ENCODE measurements at regions not wholly inside any gene's neighbourhood (a gene's known extent, or its start where the extent isn't known, plus 50 kb on each side); places are given as distances from the start of the nearest gene placed in this dataset.
"Not testable (repeated sequence)": the region's sequence is repeated elsewhere in the genome, so short reads cannot be mapped to it uniquely, and the experiment has no call there.

GRCh38 chr2:152273732-152274260, 61.2 kb upstream of the FMNL2 start:
- not testable (repeated sequence) for H3K27ac ChIP-seq (replicated peaks; ENCODE audit: low read length); H3K14ac ChIP-seq (ENCODE audit: low read length); H2AK5ac ChIP-seq (ENCODE audit: low read depth, low read length); H3K4me1 ChIP-seq (ENCODE audit: control insufficient read depth in 2 of 2, insufficient read depth in 1 of 2, low read depth in 1 of 2, low read length in 2 of 2); H3K18ac ChIP-seq (ENCODE audit: low read length); H3K4me2 ChIP-seq (ENCODE audit: insufficient read depth, low read length, poor library complexity, severe bottlenecking); H2AFZ ChIP-seq (ENCODE audit: low read length); H3K79me1 ChIP-seq (ENCODE audit: low read depth, low read length); H2BK12ac ChIP-seq (ENCODE audit: low read length); H2BK5ac ChIP-seq (ENCODE audit: low read length); H3K9me3 ChIP-seq (replicated peaks in 1 of 2; ENCODE audit: control insufficient read depth in 2 of 2, insufficient read depth in 1 of 2, low read depth in 1 of 2, low read length in 2 of 2); H3K27me3 ChIP-seq (ENCODE audit: control insufficient read depth in 3 of 3, insufficient read depth in 3 of 3, low read depth in 1 of 3, low read length in 3 of 3); H3K4me3 ChIP-seq (ENCODE audit: low read length in 2 of 2); H2BK15ac ChIP-seq (ENCODE audit: low read length); DNase-seq (ENCODE audit: low spot score); H3K36me3 ChIP-seq (replicated peaks in 1 of 2; ENCODE audit: control insufficient read depth in 2 of 2, insufficient read depth in 2 of 2, low read length in 2 of 2); H4K91ac ChIP-seq (ENCODE audit: low read depth, low read length, poor library complexity); H3K23ac ChIP-seq (ENCODE audit: low read depth, low read length, poor library complexity); H3K9ac ChIP-seq (ENCODE audit: low read depth, low read length, poor library complexity); H2BK120ac ChIP-seq (ENCODE audit: low read depth, low read length); H4K8ac ChIP-seq (ENCODE audit: low read depth, low read length); H3K4ac ChIP-seq (ENCODE audit: low read length)
- WGBS, 2 donors (ENCODE audit: extremely low coverage in 2 of 2, insufficient read length in 2 of 2, insufficient replicate concordance in 1 of 2) = no CpG with 5 or more reads among the region's 2 CpGs

- not testable (repeated sequence) for H2BK5ac ChIP-seq (ENCODE audit: low read length); H3K79me1 ChIP-seq (ENCODE audit: low read depth, low read length); H3K27me3 ChIP-seq (ENCODE audit: control insufficient read depth in 3 of 3, insufficient read depth in 3 of 3, low read depth in 1 of 3, low read length in 3 of 3); H4K91ac ChIP-seq (ENCODE audit: low read depth, low read length, poor library complexity); H3K4me3 ChIP-seq (ENCODE audit: low read length in 2 of 2); H2AFZ ChIP-seq (ENCODE audit: low read length); H3K4me2 ChIP-seq (ENCODE audit: insufficient read depth, low read length, poor library complexity, severe bottlenecking); H2BK12ac ChIP-seq (ENCODE audit: low read length); H2BK120ac ChIP-seq (ENCODE audit: low read depth, low read length); DNase-seq (ENCODE audit: low spot score); H4K8ac ChIP-seq (ENCODE audit: low read depth, low read length); H3K36me3 ChIP-seq (replicated peaks in 1 of 2; ENCODE audit: control insufficient read depth in 2 of 2, insufficient read depth in 2 of 2, low read length in 2 of 2); H2BK15ac ChIP-seq (ENCODE audit: low read length); H3K4ac ChIP-seq (ENCODE audit: low read length); H3K9ac ChIP-seq (ENCODE audit: low read depth, low read length, poor library complexity); H2AK5ac ChIP-seq (ENCODE audit: low read depth, low read length); H3K27ac ChIP-seq (replicated peaks; ENCODE audit: low read length); H3K23ac ChIP-seq (ENCODE audit: low read depth, low read length, poor library complexity); H3K4me1 ChIP-seq (ENCODE audit: control insufficient read depth in 2 of 2, insufficient read depth in 1 of 2, low read depth in 1 of 2, low read length in 2 of 2); H3K14ac ChIP-seq (ENCODE audit: low read length); H3K18ac ChIP-seq (ENCODE audit: low read length)
- WGBS, 2 donors (ENCODE audit: extremely low coverage in 2 of 2, insufficient read length in 2 of 2, insufficient replicate concordance in 1 of 2) = no CpG with 5 or more reads among the region's 6 CpGs
- H3K9me3 ChIP-seq (replicated peaks in 1 of 2; ENCODE audit: control insufficient read depth in 2 of 2, insufficient read depth in 1 of 2, low read depth in 1 of 2, low read length in 2 of 2) = peaks cover 6 to 12% of the 10 kb centered on the region in 2 donors
These were observed 57.1 kb upstream of the FMNL2 start for GRCh38 chr2:152277896-152278295.

- no peaks in the 10 kb centered on the region for H3K79me1 ChIP-seq (ENCODE audit: low read depth, low read length)
- no peak overlapping the region for H3K9ac ChIP-seq (ENCODE audit: low read depth, low read length, poor library complexity)
- H2BK5ac ChIP-seq (ENCODE audit: low read length) = no peak overlapping the region
- H3K23ac ChIP-seq (ENCODE audit: low read depth, low read length, poor library complexity) = no peak overlapping the region
- no peaks in the 10 kb centered on the region for H3K36me3 ChIP-seq (replicated peaks in 1 of 2; ENCODE audit: control insufficient read depth in 2 of 2, insufficient read depth in 2 of 2, low read length in 2 of 2)
- no peak overlapping the region for H2BK120ac ChIP-seq (ENCODE audit: low read depth, low read length)
- WGBS, 2 donors (ENCODE audit: extremely low coverage in 2 of 2, insufficient read length in 2 of 2, insufficient replicate concordance in 1 of 2) = no CpG with 5 or more reads among the region's 5 CpGs
- no peak overlapping the region for H3K4me3 ChIP-seq (ENCODE audit: low read length in 2 of 2)
- H3K27me3 ChIP-seq (ENCODE audit: control insufficient read depth in 3 of 3, insufficient read depth in 3 of 3, low read depth in 1 of 3, low read length in 3 of 3) = peaks cover 0 to 3% (median 0%) of the 10 kb centered on the region in 3 experiments
- no peak overlapping the region for H3K14ac ChIP-seq (ENCODE audit: low read length)
- no peak for DNase-seq (ENCODE audit: low spot score)
- H4K8ac ChIP-seq (ENCODE audit: low read depth, low read length) = no peak overlapping the region
- H3K27ac ChIP-seq (replicated peaks; ENCODE audit: low read length) = no peak overlapping the region
- no peak overlapping the region for H2AFZ ChIP-seq (ENCODE audit: low read length)
- H4K91ac ChIP-seq (ENCODE audit: low read depth, low read length, poor library complexity) = no peak overlapping the region
- H3K4me1 ChIP-seq (ENCODE audit: control insufficient read depth in 2 of 2, insufficient read depth in 1 of 2, low read depth in 1 of 2, low read length in 2 of 2) = no peaks in the 10 kb centered on the region
- no peak overlapping the region for H3K18ac ChIP-seq (ENCODE audit: low read length)
- H3K4ac ChIP-seq (ENCODE audit: low read length) = no peak overlapping the region
- no peak overlapping the region for H3K4me2 ChIP-seq (ENCODE audit: insufficient read depth, low read length, poor library complexity, severe bottlenecking)
- no peak overlapping the region for H2BK12ac ChIP-seq (ENCODE audit: low read length)
- peaks cover 2 to 7% of the 10 kb centered on the region in 2 donors for H3K9me3 ChIP-seq (replicated peaks in 1 of 2; ENCODE audit: control insufficient read depth in 2 of 2, insufficient read depth in 1 of 2, low read depth in 1 of 2, low read length in 2 of 2)
- H2BK15ac ChIP-seq (ENCODE audit: low read length) = no peak overlapping the region
- H2AK5ac ChIP-seq (ENCODE audit: low read depth, low read length) = no peak overlapping the region
These were observed 56.4 kb upstream of the FMNL2 start for GRCh38 chr2:152278526-152278925.

- not testable (repeated sequence) for H2AFZ ChIP-seq (ENCODE audit: low read length); H3K9me3 ChIP-seq (replicated peaks in 1 of 2; ENCODE audit: control insufficient read depth in 2 of 2, insufficient read depth in 1 of 2, low read depth in 1 of 2, low read length in 2 of 2); H4K8ac ChIP-seq (ENCODE audit: low read depth, low read length); H3K79me1 ChIP-seq (ENCODE audit: low read depth, low read length); H3K4me3 ChIP-seq (ENCODE audit: low read length in 2 of 2); H4K91ac ChIP-seq (ENCODE audit: low read depth, low read length, poor library complexity); H3K36me3 ChIP-seq (replicated peaks in 1 of 2; ENCODE audit: control insufficient read depth in 2 of 2, insufficient read depth in 2 of 2, low read length in 2 of 2); H2BK15ac ChIP-seq (ENCODE audit: low read length); H2BK5ac ChIP-seq (ENCODE audit: low read length); H2BK12ac ChIP-seq (ENCODE audit: low read length); H3K27ac ChIP-seq (replicated peaks; ENCODE audit: low read length); H3K9ac ChIP-seq (ENCODE audit: low read depth, low read length, poor library complexity); H3K4me2 ChIP-seq (ENCODE audit: insufficient read depth, low read length, poor library complexity, severe bottlenecking); H2AK5ac ChIP-seq (ENCODE audit: low read depth, low read length); H3K4ac ChIP-seq (ENCODE audit: low read length); DNase-seq (ENCODE audit: low spot score); H3K23ac ChIP-seq (ENCODE audit: low read depth, low read length, poor library complexity); H3K18ac ChIP-seq (ENCODE audit: low read length); H3K27me3 ChIP-seq (ENCODE audit: control insufficient read depth in 3 of 3, insufficient read depth in 3 of 3, low read depth in 1 of 3, low read length in 3 of 3); H3K14ac ChIP-seq (ENCODE audit: low read length); H2BK120ac ChIP-seq (ENCODE audit: low read depth, low read length); H3K4me1 ChIP-seq (ENCODE audit: control insufficient read depth in 2 of 2, insufficient read depth in 1 of 2, low read depth in 1 of 2, low read length in 2 of 2)
- no CpG with 5 or more reads among the region's 2 CpGs for WGBS, 2 donors (ENCODE audit: extremely low coverage in 2 of 2, insufficient read length in 2 of 2, insufficient replicate concordance in 1 of 2)
These were observed 55.6 kb upstream of the FMNL2 start for GRCh38 chr2:152279367-152279766.
